Neuron (in vitro differentiated cells): ENCODE measurements at regions not wholly inside any gene's neighbourhood (a gene's known extent, or its start where the extent isn't known, plus 50 kb on each side); places are given as distances from the start of the nearest gene placed in this dataset.

Experiments used
- H2AFZ ChIP-seq: one replicate; pipeline ENCODE4 v1.6.1; 2013; ENCODE audit warnings: low read depth, mild to moderate bottlenecking, inconsistent platforms, low read length, moderate library complexity
- H3K27me3 ChIP-seq: one replicate; pipeline ENCODE4 v1.6.1; 2013; ENCODE audit warnings: low read length; ENCODE audit not compliant: insufficient read depth
- H3K36me3 ChIP-seq: one replicate; pipeline ENCODE4 v1.6.1; 2013; ENCODE audit warnings: low read length; ENCODE audit not compliant: insufficient read depth
- H3K4me1 ChIP-seq: one replicate; pipeline ENCODE4 v1.6.1; 2013; ENCODE audit warnings: low read length; ENCODE audit not compliant: insufficient read depth
- H3K4me3 ChIP-seq: 2 replicates; pipeline ENCODE4 v1.5.1; 2013; ENCODE audit warnings: mild to moderate bottlenecking, low read length, moderate library complexity
- H3K9me3 ChIP-seq: one replicate; pipeline ENCODE4 v1.6.1; 2013; ENCODE audit warnings: low read length

DNA sequence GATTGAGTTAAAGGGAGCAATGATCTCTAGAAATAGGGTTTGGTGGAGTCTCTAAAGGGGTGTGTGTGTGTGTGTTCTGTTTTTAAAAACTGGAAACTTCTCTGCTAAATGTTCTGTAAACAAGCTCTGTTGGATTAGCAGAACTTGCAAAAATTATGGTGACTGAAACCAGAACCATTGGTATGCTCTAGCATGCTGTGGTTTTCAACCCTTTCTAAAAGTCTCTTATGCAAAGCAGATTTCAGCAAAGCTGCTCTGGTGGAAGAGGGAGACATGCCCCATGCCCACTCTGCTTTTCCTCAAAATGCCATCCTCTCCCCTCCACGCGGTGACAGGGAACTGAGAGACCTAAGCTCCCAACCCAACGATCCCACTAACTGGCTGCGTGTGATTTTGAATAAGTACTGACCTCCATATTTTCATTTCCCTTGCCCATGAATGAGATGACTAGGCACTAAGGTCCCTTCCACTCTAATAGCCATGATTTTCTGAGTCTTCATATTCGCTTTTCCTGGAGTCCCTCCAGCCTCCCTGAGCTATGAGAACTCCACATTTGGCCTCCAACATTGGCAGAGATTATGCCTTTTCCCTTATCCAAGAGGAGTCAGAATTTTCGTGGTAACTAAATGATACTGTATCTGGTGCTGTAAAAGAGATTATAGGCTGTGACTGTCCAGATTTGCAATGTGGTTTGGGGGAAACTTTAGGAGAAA, 117.3 kb upstream of the PALS2 start:
- Histone ChIP-seq H3K27me3 (no peaks in the 10 kb centered on the region), H3K9me3 (no peaks in the 10 kb centered on the region), H3K4me1 (no peaks in the 10 kb centered on the region), H3K36me3 (no peaks in the 10 kb centered on the region), H2AFZ (no peak overlapping the region), H3K4me3 (no peak overlapping the region)

- H3K36me3 ChIP-seq, result no peaks in the 10 kb centered on the region
- H3K9me3 ChIP-seq, result no peaks in the 10 kb centered on the region
- no peak overlapping the region for H3K4me3 ChIP-seq
- no peaks in the 10 kb centered on the region for H3K27me3 ChIP-seq
- no peak overlapping the region for H2AFZ ChIP-seq
- H3K4me1 ChIP-seq, result no peaks in the 10 kb centered on the region
These were observed 116.6 kb upstream of the PALS2 start for GRCh38 chr7:24456526-24457218.

DNA sequence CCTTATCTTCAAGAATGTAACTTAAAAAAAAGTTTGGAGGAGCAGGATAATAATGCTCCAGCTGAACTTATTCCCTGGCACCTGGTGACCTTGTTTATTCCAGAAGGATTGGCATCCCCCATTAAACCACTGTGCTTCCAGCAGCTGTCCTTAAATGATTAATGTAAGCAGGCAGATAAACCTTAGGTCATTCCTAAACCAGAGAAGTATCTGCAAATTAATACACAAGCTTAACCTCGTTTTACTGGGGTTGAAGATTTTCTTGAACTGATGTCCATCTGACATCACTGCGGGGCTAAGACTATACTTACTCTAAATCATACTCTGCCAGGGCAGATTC, 116.1 kb upstream of the PALS2 start:
- no peaks in the 10 kb centered on the region for H3K27me3 ChIP-seq
- H3K4me1 ChIP-seq, result no peaks in the 10 kb centered on the region
- no peak overlapping the region for H3K4me3 ChIP-seq

GRCh38 chr7:24462117-24462516, 111.1 kb upstream of the PALS2 start:
- no peaks in the 10 kb centered on the region for H3K9me3 ChIP-seq
- H3K27me3 ChIP-seq, result no peaks in the 10 kb centered on the region
- no peak overlapping the region for H2AFZ ChIP-seq
- H3K4me3 ChIP-seq, result no peak overlapping the region
- H3K4me1 ChIP-seq, result no peaks in the 10 kb centered on the region
- no peaks in the 10 kb centered on the region for H3K36me3 ChIP-seq

More for the DNA sequence above, 116.1 kb upstream of the PALS2 start:
- no peaks in the 10 kb centered on the region for H3K9me3 ChIP-seq
- no peaks in the 10 kb centered on the region for H3K36me3 ChIP-seq
- H2AFZ ChIP-seq, result no peak overlapping the region

DNA sequence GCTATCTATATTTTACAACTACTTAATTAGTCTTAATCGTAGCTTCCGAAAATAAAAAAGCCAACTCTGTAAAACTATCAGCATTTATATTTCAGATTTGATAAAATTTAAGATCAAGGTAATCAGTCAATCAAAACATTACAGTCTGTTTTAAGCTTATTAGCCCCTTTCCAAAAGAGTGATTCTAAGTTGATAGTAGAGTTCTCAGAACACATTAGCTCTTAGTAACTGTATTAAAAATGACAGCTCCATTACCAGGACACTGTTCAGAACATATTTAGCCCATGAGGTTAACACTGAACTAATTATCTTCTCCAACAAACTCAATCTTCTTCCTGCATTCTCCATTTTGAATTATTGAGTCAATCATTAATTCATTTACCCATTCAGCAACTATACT, 110.3 kb upstream of the PALS2 start:
- H3K4me3 ChIP-seq, result no peak overlapping the region
- H2AFZ ChIP-seq, result no peak overlapping the region
- H3K36me3 ChIP-seq, result no peaks in the 10 kb centered on the region
- H3K27me3 ChIP-seq, result no peaks in the 10 kb centered on the region
- no peaks in the 10 kb centered on the region for H3K4me1 ChIP-seq
- H3K9me3 ChIP-seq, result no peaks in the 10 kb centered on the region

GRCh38 chr7:24463474-24463873, 109.8 kb upstream of the PALS2 start:
- no peak overlapping the region for H2AFZ ChIP-seq
- H3K9me3 ChIP-seq, result no peaks in the 10 kb centered on the region
- no peaks in the 10 kb centered on the region for H3K36me3 ChIP-seq
- no peaks in the 10 kb centered on the region for H3K27me3 ChIP-seq
- H3K4me3 ChIP-seq, result no peak overlapping the region
- H3K4me1 ChIP-seq, result no peaks in the 10 kb centered on the region

DNA sequence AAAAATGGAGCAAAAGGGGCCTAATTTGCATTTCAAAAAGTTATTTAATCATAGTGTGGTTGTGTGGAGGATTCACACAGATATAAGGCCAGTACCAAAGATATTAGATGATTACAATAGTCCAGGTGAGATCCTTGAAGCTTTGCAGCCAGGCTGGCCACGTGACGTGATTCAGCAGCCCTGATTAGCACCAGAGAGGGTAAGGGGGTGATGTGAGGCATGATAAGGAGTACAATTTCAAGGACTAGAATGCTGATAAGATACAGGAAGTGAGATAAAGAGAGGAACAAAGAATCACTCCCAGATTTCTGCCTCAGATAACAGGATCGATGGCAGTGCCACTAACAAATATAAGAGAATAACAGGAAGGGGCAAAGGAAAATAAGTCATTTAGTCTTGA, 108.4 kb upstream of the PALS2 start:
- Histone ChIP-seq H2AFZ (no peak overlapping the region), H3K4me3 (no peak overlapping the region)

GRCh38 chr7:24466168-24466768, 107.0 kb upstream of the PALS2 start:
- Histone ChIP-seq H3K27me3 (no peaks in the 10 kb centered on the region), H3K9me3 (no peaks in the 10 kb centered on the region), H2AFZ (no peak overlapping the region), H3K4me3 (no peak overlapping the region), H3K4me1 (no peaks in the 10 kb centered on the region), H3K36me3 (no peaks in the 10 kb centered on the region)

More for the DNA sequence above, 108.4 kb upstream of the PALS2 start:
- Histone ChIP-seq H3K4me1 (no peaks in the 10 kb centered on the region), H3K9me3 (no peaks in the 10 kb centered on the region), H3K36me3 (no peaks in the 10 kb centered on the region), H3K27me3 (no peaks in the 10 kb centered on the region)

DNA sequence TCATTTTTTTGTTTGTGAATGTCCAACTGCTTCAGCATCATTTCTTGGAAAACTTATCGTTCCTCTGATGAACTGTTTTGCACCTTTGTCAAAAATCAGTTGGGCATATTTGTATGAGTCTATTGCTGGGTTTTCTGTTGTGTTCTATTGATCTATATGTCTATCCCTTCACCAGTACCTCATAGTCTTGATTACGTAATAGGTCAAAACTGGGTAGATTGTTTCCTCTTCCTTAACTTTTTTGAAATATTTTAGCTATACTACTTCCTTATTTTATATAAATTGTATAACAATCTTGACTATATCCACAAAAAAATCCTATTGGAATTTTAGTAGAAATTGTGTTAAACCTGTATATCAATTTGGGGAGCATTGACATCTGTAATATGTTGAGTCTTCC, 104.1 kb upstream of the PALS2 start:
- Histone ChIP-seq H2AFZ (no peak overlapping the region), H3K9me3 (no peaks in the 10 kb centered on the region), H3K4me1 (no peaks in the 10 kb centered on the region), H3K4me3 (no peak overlapping the region), H3K27me3 (no peaks in the 10 kb centered on the region), H3K36me3 (no peaks in the 10 kb centered on the region)

- Histone ChIP-seq H2AFZ (no peak overlapping the region), H3K4me1 (no peaks in the 10 kb centered on the region), H3K4me3 (no peak overlapping the region), H3K9me3 (no peaks in the 10 kb centered on the region), H3K27me3 (no peaks in the 10 kb centered on the region), H3K36me3 (no peaks in the 10 kb centered on the region)
These were observed 101.2 kb upstream of the PALS2 start for GRCh38 chr7:24472093-24472492.

GRCh38 chr7:24475166-24475961, 97.9 kb upstream of the PALS2 start:
- no peaks in the 10 kb centered on the region for H3K36me3 ChIP-seq
- no peaks in the 10 kb centered on the region for H3K27me3 ChIP-seq
- no peak overlapping the region for H3K4me3 ChIP-seq
- peaks cover 11% of the 10 kb centered on the region for H3K4me1 ChIP-seq
- no peaks in the 10 kb centered on the region for H3K9me3 ChIP-seq
- H2AFZ ChIP-seq, result no peak overlapping the region

- peaks cover 11% of the 10 kb centered on the region for H3K4me1 ChIP-seq
- no peak overlapping the region for H2AFZ ChIP-seq
- no peaks in the 10 kb centered on the region for H3K9me3 ChIP-seq
- no peak overlapping the region for H3K4me3 ChIP-seq
- no peaks in the 10 kb centered on the region for H3K27me3 ChIP-seq
- H3K36me3 ChIP-seq, result no peaks in the 10 kb centered on the region
These were observed 97.0 kb upstream of the PALS2 start for GRCh38 chr7:24476227-24476626.
